ENCODE measurements at regions not wholly inside any gene's neighbourhood (a gene's known extent, or its start where the extent isn't known, plus 50 kb on each side); places are given as distances from the start of the nearest gene placed in this dataset.

DNA sequence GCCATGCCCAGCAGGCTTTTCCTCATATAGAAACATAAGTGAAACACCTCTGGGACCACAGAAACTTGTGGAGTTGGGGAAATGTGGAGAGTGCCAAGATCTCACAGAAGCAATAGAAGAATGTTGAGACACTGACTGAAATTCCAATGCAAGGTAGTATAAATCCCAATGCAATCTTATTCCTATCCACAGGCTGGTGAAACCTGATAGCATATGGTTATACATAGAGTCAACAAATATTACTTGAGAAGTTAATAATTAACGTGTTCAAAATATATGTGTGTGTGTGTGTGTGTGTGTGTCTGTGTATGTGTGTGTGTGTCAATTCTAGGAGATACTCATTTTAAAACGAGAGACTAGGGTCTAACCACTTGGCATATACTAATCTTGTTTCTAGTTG is 776.8 kb upstream of the ACVR2A start:
- no peaks in the 10 kb centered on the region for H3K4me1 ChIP-seq
- no peak for DNase-seq
- H3K4me3 ChIP-seq = no peak overlapping the region
- H3K9me3 ChIP-seq = no peaks in the 10 kb centered on the region
- no peak for TF ChIP-seq POLR2A (IDR thresholded peaks at IDR 0.05)
- TF ChIP-seq, protein P1, sequence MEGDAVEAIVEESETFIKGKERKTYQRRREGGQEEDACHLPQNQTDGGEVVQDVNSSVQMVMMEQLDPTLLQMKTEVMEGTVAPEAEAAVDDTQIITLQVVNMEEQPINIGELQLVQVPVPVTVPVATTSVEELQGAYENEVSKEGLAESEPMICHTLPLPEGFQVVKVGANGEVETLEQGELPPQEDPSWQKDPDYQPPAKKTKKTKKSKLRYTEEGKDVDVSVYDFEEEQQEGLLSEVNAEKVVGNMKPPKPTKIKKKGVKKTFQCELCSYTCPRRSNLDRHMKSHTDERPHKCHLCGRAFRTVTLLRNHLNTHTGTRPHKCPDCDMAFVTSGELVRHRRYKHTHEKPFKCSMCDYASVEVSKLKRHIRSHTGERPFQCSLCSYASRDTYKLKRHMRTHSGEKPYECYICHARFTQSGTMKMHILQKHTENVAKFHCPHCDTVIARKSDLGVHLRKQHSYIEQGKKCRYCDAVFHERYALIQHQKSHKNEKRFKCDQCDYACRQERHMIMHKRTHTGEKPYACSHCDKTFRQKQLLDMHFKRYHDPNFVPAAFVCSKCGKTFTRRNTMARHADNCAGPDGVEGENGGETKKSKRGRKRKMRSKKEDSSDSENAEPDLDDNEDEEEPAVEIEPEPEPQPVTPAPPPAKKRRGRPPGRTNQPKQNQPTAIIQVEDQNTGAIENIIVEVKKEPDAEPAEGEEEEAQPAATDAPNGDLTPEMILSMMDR (IDR thresholded peaks at IDR 0.05) = no peak
- 89 to 97% methylated on average over 2 of the region's 2 CpGs for WGBS, 2 donors
- H3K36me3 ChIP-seq (ENCODE audit: low read depth, missing control alignments) = no peaks in the 10 kb centered on the region
- no peak overlapping the region for H3K27ac ChIP-seq
- intact Hi-C loops (cut with DNase I; ENCODE audit: low total_unique reads) = no loop called here
- H3K27me3 ChIP-seq = no peaks in the 10 kb centered on the region

DNA sequence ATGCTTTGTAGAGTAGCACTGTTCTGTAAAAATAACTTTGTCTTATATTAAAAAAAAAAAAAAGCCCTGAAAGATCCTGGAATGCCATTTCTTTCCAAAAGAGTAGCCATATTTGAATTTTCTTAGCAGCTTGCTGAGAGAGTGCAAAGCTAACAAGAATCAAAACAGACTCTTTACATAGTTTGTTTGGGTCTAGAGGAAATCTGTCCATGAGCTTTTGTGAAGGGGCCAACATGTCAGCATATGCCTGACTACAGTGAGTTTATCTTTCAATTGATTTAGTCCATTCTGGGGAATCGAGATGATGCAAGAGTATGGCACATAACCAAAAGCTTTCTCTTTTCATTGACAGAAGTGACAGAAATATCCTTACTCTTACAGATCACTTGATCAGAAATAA is 777.7 kb upstream of the ACVR2A start:
- intact Hi-C loops (cut with DNase I; ENCODE audit: low total_unique reads) = no loop called here
- Histone ChIP-seq H3K36me3 (ENCODE audit: low read depth, missing control alignments) (no peaks in the 10 kb centered on the region), H3K27me3 (no peaks in the 10 kb centered on the region), H3K9me3 (no peaks in the 10 kb centered on the region), H3K4me1 (no peaks in the 10 kb centered on the region), H3K27ac (no peak overlapping the region), H3K4me3 (no peak overlapping the region)
- no peak for DNase-seq
- TF ChIP-seq, protein P1 (IDR thresholded peaks at IDR 0.05) = no peak
- 91 to 95% methylated on average over 1 of the region's 1 CpG for WGBS, 2 donors

DNA sequence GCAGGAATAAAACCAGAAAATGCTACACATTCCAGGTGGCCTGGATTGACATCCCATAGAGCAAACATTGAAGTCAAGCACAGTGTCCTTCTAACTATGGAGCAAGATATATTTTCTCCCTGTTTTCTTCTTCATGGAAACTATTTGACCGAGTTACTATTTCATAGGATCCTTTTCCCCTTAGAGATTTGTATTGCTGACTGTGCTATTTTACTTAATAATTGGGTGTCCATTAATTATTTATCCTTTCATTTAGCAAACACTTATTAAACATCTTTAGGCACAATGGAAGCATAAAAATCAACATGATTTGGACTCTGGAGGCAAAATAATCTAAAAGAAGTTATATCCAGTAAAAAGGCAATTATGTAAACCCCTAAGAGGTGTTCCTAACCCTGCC is 782.8 kb upstream of the ACVR2A start:
- H3K27ac ChIP-seq = no peak overlapping the region
- 0 to 90% methylated on average over 1 of the region's 1 CpG for WGBS, 2 donors

DNA sequence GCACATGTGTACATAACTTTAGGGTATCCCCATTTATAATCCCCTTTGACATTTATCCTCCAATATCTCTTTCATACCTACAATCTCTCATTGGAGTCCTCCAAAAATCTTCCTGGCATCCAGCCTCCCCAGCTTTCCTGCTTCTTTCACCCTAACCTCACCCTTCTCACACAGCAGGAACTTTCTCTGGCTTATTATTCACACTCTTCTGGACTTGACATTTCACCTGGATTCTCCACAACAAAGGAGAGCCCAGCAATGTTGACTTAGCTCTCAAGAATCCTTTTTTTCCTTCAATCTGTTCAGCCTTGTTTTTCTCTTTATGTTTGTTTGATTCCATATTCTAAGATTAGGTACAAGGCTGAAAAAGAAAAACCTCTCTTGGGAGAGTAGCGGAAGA is 783.6 kb upstream of the ACVR2A start:
- intact Hi-C loops (cut with DNase I; ENCODE audit: low total_unique reads) = no loop called here
- Histone ChIP-seq H3K27ac (no peak overlapping the region), H3K27me3 (no peaks in the 10 kb centered on the region), H3K36me3 (ENCODE audit: low read depth, missing control alignments) (no peaks in the 10 kb centered on the region), H3K9me3 (no peaks in the 10 kb centered on the region), H3K4me3 (no peak overlapping the region), H3K4me1 (no peaks in the 10 kb centered on the region)
- TF ChIP-seq, protein P1 (IDR thresholded peaks at IDR 0.05) = no peak
- no peak for TF ChIP-seq POLR2A (IDR thresholded peaks at IDR 0.05)
- no peak for DNase-seq
- 90 to 100% methylated on average over 1 of the region's 1 CpG for WGBS, 2 donors

More for the DNA sequence above, 782.8 kb upstream of the ACVR2A start:
- intact Hi-C loops (cut with DNase I; ENCODE audit: low total_unique reads) = no loop called here
- H3K4me3 ChIP-seq = no peak overlapping the region
- H3K36me3 ChIP-seq (ENCODE audit: low read depth, missing control alignments) = no peaks in the 10 kb centered on the region
- H3K9me3 ChIP-seq = no peaks in the 10 kb centered on the region
- DNase-seq = no peak
- H3K4me1 ChIP-seq = no peaks in the 10 kb centered on the region
- TF ChIP-seq, protein P1 (IDR thresholded peaks at IDR 0.05) = no peak
- TF ChIP-seq POLR2A (IDR thresholded peaks at IDR 0.05) = no peak
- no peaks in the 10 kb centered on the region for H3K27me3 ChIP-seq

DNA sequence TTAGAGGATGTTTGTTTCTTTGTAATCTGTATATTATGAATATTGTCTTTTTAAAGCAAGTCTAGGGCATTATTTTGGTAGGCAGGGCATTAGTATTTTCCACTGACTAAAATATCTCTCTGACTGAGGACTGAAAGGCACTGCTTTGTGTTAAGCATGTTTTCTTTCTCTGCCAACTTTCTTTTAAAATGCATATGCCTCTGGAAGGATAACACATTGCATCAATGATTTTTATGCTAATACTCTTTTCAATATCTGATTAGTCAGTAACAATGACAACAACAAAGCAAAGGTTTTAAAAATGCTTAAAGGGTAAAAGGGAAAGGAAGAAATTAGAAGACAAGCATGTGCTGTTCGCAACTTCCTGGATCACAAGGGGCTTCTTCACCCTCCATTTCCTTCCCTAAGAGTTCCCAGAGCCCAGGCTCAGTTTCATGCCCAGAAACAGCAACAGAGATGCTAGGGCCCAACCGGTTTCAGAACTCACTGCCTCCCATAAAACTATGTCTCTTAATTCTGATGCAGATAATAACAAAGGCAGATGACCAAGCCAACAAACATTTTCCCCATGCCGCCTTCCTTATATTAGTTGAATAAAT is 786.8 kb upstream of the ACVR2A start:
- H3K4me1 ChIP-seq = no peaks in the 10 kb centered on the region
- intact Hi-C loops (cut with DNase I; ENCODE audit: low total_unique reads) = no loop called here

More for the DNA sequence above, 786.8 kb upstream of the ACVR2A start:
- no peaks in the 10 kb centered on the region for H3K36me3 ChIP-seq (ENCODE audit: low read depth, missing control alignments)
- no peaks in the 10 kb centered on the region for H3K27me3 ChIP-seq
- TF ChIP-seq, protein P1 (IDR thresholded peaks at IDR 0.05) = no peak
- no peak for TF ChIP-seq POLR2A (IDR thresholded peaks at IDR 0.05)
- H3K9me3 ChIP-seq = no peaks in the 10 kb centered on the region
- no peak overlapping the region for H3K4me3 ChIP-seq
- DNase-seq = no peak
- H3K27ac ChIP-seq = no peak overlapping the region
- 87 to 89% methylated on average over 3 of the region's 3 CpGs for WGBS, 2 donors

Measured in testis (tissue), 2 donors.